SU-DHL-6 (cell line): ENCODE measurements at regions not wholly inside any gene's neighbourhood (a gene's known extent, or its start where the extent isn't known, plus 50 kb on each side); places are given as distances from the start of the nearest gene placed in this dataset.

Experiments
- H2AFZ ChIP-seq: fragments of 200-600 bp; sonication (generic); 2 replicates; pipeline ENCODE4 v1.6.1; 2014; ENCODE audit warnings: low read depth, mild to moderate bottlenecking, moderate library complexity, mixed read lengths, antibody characterized with exemption, low read length; ENCODE audit not compliant: severe bottlenecking
- H3F3A ChIP-seq: fragments of 200-600 bp; shearing (Covaris generic); 2 replicates; pipeline ENCODE4 v1.6.0; 2016; ENCODE audit warnings: antibody characterized with exemption, mild to moderate bottlenecking; ENCODE audit not compliant: insufficient read depth
- H3K27ac ChIP-seq: fragments of 200-600 bp; sonication (generic); 2 replicates; pipeline ENCODE4 v1.5.1; 2016; ENCODE audit warnings: low read depth, mild to moderate bottlenecking, low read length, moderate library complexity, mixed read lengths
- H3K27me3 ChIP-seq: fragments of 200-600 bp; sonication (generic), shearing (Covaris generic); 2 replicates; pipeline ENCODE4 v1.6.0; 2014; ENCODE audit warnings: mild to moderate bottlenecking, low read length
- H3K36me3 ChIP-seq: fragments of 200-600 bp; sonication (generic); 2 replicates; pipeline ENCODE4 v1.6.1; 2014; ENCODE audit warnings: mild to moderate bottlenecking, low read length, mixed read lengths
- H3K4me2 ChIP-seq: fragments of 300-600, 200-600 bp; shearing (Covaris generic), sonication (generic); 2 replicates; pipeline ENCODE4 v1.6.0; 2014; ENCODE audit warnings: low read length, low read depth, mild to moderate bottlenecking; ENCODE audit not compliant: poor library complexity, severe bottlenecking
- H3K4me3 ChIP-seq: fragments of 200-600 bp; sonication (generic); 2 replicates; pipeline ENCODE4 v1.5.1; 2014; ENCODE audit warnings: antibody characterized with exemption, low read length, mild to moderate bottlenecking, mixed read lengths; ENCODE audit not compliant: insufficient read depth, poor library complexity, severe bottlenecking
- H3K79me2 ChIP-seq: fragments of 200-600 bp; sonication (generic); 2 replicates; pipeline ENCODE4 v1.6.1; 2014; ENCODE audit warnings: mild to moderate bottlenecking, low read length, moderate library complexity; ENCODE audit not compliant: insufficient read depth
- H3K9ac ChIP-seq: fragments of 200-600 bp; sonication (generic); 2 replicates; pipeline ENCODE4 v1.7.0; 2014; ENCODE audit warnings: mild to moderate bottlenecking, low read length
- H3K9me2 ChIP-seq: fragments of 200-600 bp; sonication (generic); replicated peaks from 2 replicates; pipeline ENCODE4 v1.6.1; 2014; ENCODE audit warnings: low read length; ENCODE audit not compliant: insufficient read depth
- H3K9me3 ChIP-seq: fragments of 200-600 bp; sonication (generic); 2 replicates; pipeline ENCODE4 v1.6.1; 2014; ENCODE audit warnings: low read length, mixed read lengths; ENCODE audit not compliant: insufficient read depth
- H4K20me1 ChIP-seq: fragments of 200-600 bp; sonication (generic); 2 replicates; pipeline ENCODE4 v1.6.1; 2014; ENCODE audit warnings: low read depth, mild to moderate bottlenecking, antibody characterized with exemption, low read length, moderate library complexity, mixed read lengths
- CTCF ChIP-seq: fragments of 200-600 bp; sonication (generic); IDR thresholded peaks from one replicate; pipeline ENCODE4 v1.5.1; 2017; ENCODE audit warnings: antibody characterized with exemption, mild to moderate bottlenecking, low read length, moderate library complexity; ENCODE audit not compliant: insufficient read depth, poor library complexity, severe bottlenecking
- EZH2phosphoT487 ChIP-seq: fragments of 200-600 bp; sonication (generic), shearing (Covaris generic); conservative IDR thresholded peaks from 2 replicates; pipeline ENCODE4 v1.6.1; 2018; ENCODE audit warnings: mild to moderate bottlenecking, antibody characterized with exemption, low read length, moderate library complexity, mixed read lengths

- TF ChIP-seq CTCF, result no peak
- TF ChIP-seq EZH2phosphoT487, result no peak
- H3K36me3 ChIP-seq, result no peaks in the 10 kb centered on the region
- no peak overlapping the region for H3K4me3 ChIP-seq
- H3K9ac ChIP-seq, result no peak overlapping the region
- no peak overlapping the region for H2AFZ ChIP-seq
- no peak overlapping the region for H3K27ac ChIP-seq
- no peaks in the 10 kb centered on the region for H4K20me1 ChIP-seq
- no peaks in the 10 kb centered on the region for H3K9me2 ChIP-seq
- H3K27me3 ChIP-seq, result no peaks in the 10 kb centered on the region
- no peak overlapping the region for H3K4me2 ChIP-seq
- no peaks in the 10 kb centered on the region for H3F3A ChIP-seq
- no peaks in the 10 kb centered on the region for H3K79me2 ChIP-seq
- no peaks in the 10 kb centered on the region for H3K9me3 ChIP-seq
These were observed 266.6 kb upstream of the ID2 start for GRCh38 chr2:8414946-8415879.

GRCh38 chr2:8416001-8416571 lies 265.8 kb upstream of the ID2 start:
- no peaks in the 10 kb centered on the region for H3K36me3 ChIP-seq
- H3F3A ChIP-seq, result no peaks in the 10 kb centered on the region
- no peak overlapping the region for H3K9ac ChIP-seq
- no peak overlapping the region for H3K4me3 ChIP-seq
- no peak overlapping the region for H2AFZ ChIP-seq
- no peak overlapping the region for H3K4me2 ChIP-seq
- no peaks in the 10 kb centered on the region for H4K20me1 ChIP-seq
- H3K9me3 ChIP-seq, result no peaks in the 10 kb centered on the region
- H3K79me2 ChIP-seq, result no peaks in the 10 kb centered on the region
- TF ChIP-seq EZH2phosphoT487, result no peak
- no peak for TF ChIP-seq CTCF
- H3K9me2 ChIP-seq, result no peaks in the 10 kb centered on the region
- no peak overlapping the region for H3K27ac ChIP-seq
- H3K27me3 ChIP-seq, result no peaks in the 10 kb centered on the region

GRCh38 chr2:8416849-8417832 lies 264.7 kb upstream of the ID2 start:
- no peak for TF ChIP-seq CTCF
- no peak for TF ChIP-seq EZH2phosphoT487
- no peaks in the 10 kb centered on the region for H3K9me3 ChIP-seq
- no peaks in the 10 kb centered on the region for H3K27me3 ChIP-seq
- H3K9ac ChIP-seq, result no peak overlapping the region
- no peak overlapping the region for H2AFZ ChIP-seq
- no peak overlapping the region for H3K4me3 ChIP-seq
- H3K79me2 ChIP-seq, result no peaks in the 10 kb centered on the region
- H3K4me2 ChIP-seq, result no peak overlapping the region
- H3F3A ChIP-seq, result no peaks in the 10 kb centered on the region
- no peaks in the 10 kb centered on the region for H4K20me1 ChIP-seq
- no peaks in the 10 kb centered on the region for H3K36me3 ChIP-seq
- H3K27ac ChIP-seq, result no peak overlapping the region
- H3K9me2 ChIP-seq, result no peaks in the 10 kb centered on the region
